ENCODE measurements at regions not wholly inside any gene's neighbourhood (a gene's known extent, or its start where the extent isn't known, plus 50 kb on each side); places are given as distances from the start of the nearest gene placed in this dataset.
A peak's percentile ranks its signal among the peaks of the same experiment; 100 is the strongest.
"Not testable (repeated sequence)": the region's sequence is repeated elsewhere in the genome, so short reads cannot be mapped to it uniquely, and the experiment has no call there.

- H3K4me3 ChIP-seq; H3K36me3 ChIP-seq; H3K9me3 ChIP-seq; intact Hi-C loops (cut with DNase I); H3K27ac ChIP-seq; H3K27me3 ChIP-seq; DNase-seq; H3K4me1 ChIP-seq: not testable (repeated sequence)
- peak in 3 of 4 donors; percentile 17 to 47 (median 27) for ATAC-seq
- WGBS (ENCODE audit: insufficient coverage, low coverage, low lambda C conversion rate, missing lambda C conversion rate), result 55% methylated on average over 2 of the region's 2 CpGs
Observed at GRCh38 chr2:87464219-87464618, 283.7 kb upstream of the PLGLB2 start.

- DNase-seq; H3K4me3 ChIP-seq; H3K27ac ChIP-seq; H3K9me3 ChIP-seq; H3K4me1 ChIP-seq; intact Hi-C loops (cut with DNase I); H3K36me3 ChIP-seq; H3K27me3 ChIP-seq: not testable (repeated sequence)
- WGBS (ENCODE audit: insufficient coverage, low coverage, low lambda C conversion rate, missing lambda C conversion rate), result 10% methylated on average over 3 of the region's 3 CpGs
- peak; percentile 49 to 77 (median 61) for ATAC-seq
Observed at GRCh38 chr2:87465730-87466129, 282.2 kb upstream of the PLGLB2 start.

- intact Hi-C loops (cut with DNase I); H3K36me3 ChIP-seq; H3K27me3 ChIP-seq; H3K4me3 ChIP-seq; H3K4me1 ChIP-seq; H3K9me3 ChIP-seq; H3K27ac ChIP-seq: not testable (repeated sequence)
- DNase-seq, result peak in 1 of 3 donors; percentile 67
- peak; percentile 84 to 92 (median 89) for ATAC-seq
- peak in 1 of 4 donors; percentile 18 for TF ChIP-seq CTCF (IDR thresholded peaks at IDR 0.05)
- WGBS (ENCODE audit: insufficient coverage, low coverage, low lambda C conversion rate, missing lambda C conversion rate), result 86% methylated on average over 4 of the region's 8 CpGs
Observed at GRCh38 chr2:87466591-87467120, 281.2 kb upstream of the PLGLB2 start.

- ATAC-seq; H3K4me3 ChIP-seq; intact Hi-C loops (cut with DNase I); H3K36me3 ChIP-seq; DNase-seq; H3K4me1 ChIP-seq; H3K27me3 ChIP-seq; H3K27ac ChIP-seq; H3K9me3 ChIP-seq: not testable (repeated sequence)
- WGBS (ENCODE audit: insufficient coverage, low coverage, low lambda C conversion rate, missing lambda C conversion rate), result 77% methylated on average over 8 of the region's 12 CpGs
Observed at GRCh38 chr2:87468429-87468981, 279.4 kb upstream of the PLGLB2 start.

GRCh38 chr2:87469180-87470151, 278.4 kb upstream of the PLGLB2 start:
- 58% methylated on average over 4 of the region's 19 CpGs for WGBS (ENCODE audit: insufficient coverage, low coverage, low lambda C conversion rate, missing lambda C conversion rate)
- intact Hi-C loops (cut with DNase I); H3K4me3 ChIP-seq; H3K4me1 ChIP-seq; H3K27ac ChIP-seq; H3K9me3 ChIP-seq; H3K27me3 ChIP-seq; DNase-seq; H3K36me3 ChIP-seq: not testable (repeated sequence)
- ATAC-seq, result peak in 1 of 4 donors; percentile 13

GRCh38 chr2:87470381-87471380, 277.2 kb upstream of the PLGLB2 start:
- H3K36me3 ChIP-seq; ATAC-seq; H3K9me3 ChIP-seq; H3K4me1 ChIP-seq; H3K27ac ChIP-seq; intact Hi-C loops (cut with DNase I); DNase-seq; H3K4me3 ChIP-seq; H3K27me3 ChIP-seq: not testable (repeated sequence)
- 83% methylated on average over 8 of the region's 25 CpGs for WGBS (ENCODE audit: insufficient coverage, low coverage, low lambda C conversion rate, missing lambda C conversion rate)

Measured in right lobe of liver (tissue), 6 donors.